ENCODE measurements at regions not wholly inside any gene's neighbourhood (a gene's known extent, or its start where the extent isn't known, plus 50 kb on each side); places are given as distances from the start of the nearest gene placed in this dataset.

- TF ChIP-seq, protein P1, sequence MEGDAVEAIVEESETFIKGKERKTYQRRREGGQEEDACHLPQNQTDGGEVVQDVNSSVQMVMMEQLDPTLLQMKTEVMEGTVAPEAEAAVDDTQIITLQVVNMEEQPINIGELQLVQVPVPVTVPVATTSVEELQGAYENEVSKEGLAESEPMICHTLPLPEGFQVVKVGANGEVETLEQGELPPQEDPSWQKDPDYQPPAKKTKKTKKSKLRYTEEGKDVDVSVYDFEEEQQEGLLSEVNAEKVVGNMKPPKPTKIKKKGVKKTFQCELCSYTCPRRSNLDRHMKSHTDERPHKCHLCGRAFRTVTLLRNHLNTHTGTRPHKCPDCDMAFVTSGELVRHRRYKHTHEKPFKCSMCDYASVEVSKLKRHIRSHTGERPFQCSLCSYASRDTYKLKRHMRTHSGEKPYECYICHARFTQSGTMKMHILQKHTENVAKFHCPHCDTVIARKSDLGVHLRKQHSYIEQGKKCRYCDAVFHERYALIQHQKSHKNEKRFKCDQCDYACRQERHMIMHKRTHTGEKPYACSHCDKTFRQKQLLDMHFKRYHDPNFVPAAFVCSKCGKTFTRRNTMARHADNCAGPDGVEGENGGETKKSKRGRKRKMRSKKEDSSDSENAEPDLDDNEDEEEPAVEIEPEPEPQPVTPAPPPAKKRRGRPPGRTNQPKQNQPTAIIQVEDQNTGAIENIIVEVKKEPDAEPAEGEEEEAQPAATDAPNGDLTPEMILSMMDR (conservative IDR thresholded peaks at IDR 0.05; ENCODE audit: low read depth, low read length): no peak
- TF ChIP-seq POLR2A (IDR thresholded peaks at IDR 0.05; ENCODE audit: low read depth, low read length): no peak
- no peak for TF ChIP-seq FOS (IDR thresholded peaks at IDR 0.05; ENCODE audit: low read depth, low read length)
- TF ChIP-seq CEBPB (IDR thresholded peaks at IDR 0.05; ENCODE audit: low read depth, low read length): no peak
- TF ChIP-seq MXI1 (IDR thresholded peaks at IDR 0.05; ENCODE audit: borderline replicate concordance, low read depth, low read length): no peak
Observed at GRCh38 chr7:111591-111990, 80.8 kb upstream of the FAM20C start.

All from IMR-90 (cell line).